HG02970 (cell line): ENCODE measurements at regions not wholly inside any gene's neighbourhood (a gene's known extent, or its start where the extent isn't known, plus 50 kb on each side); places are given as distances from the start of the nearest gene placed in this dataset.

Source experiments
- ATAC-seq: cut with Tn5 transposase; IDR thresholded peaks from one replicate; pipeline ENCODE4 v1.9.1; 2021; ENCODE audit warnings: mild to moderate bottlenecking, moderate library complexity, moderate number of reproducible peaks; ENCODE audit not compliant: unreplicated experiment, low FRiP score

GRCh38 chr3:6512172-6512800, 348.6 kb upstream of the GRM7 start:
- ATAC-seq, result no peak

GRCh38 chr3:6516143-6516542, 344.8 kb upstream of the GRM7 start:
- ATAC-seq, result no peak

GRCh38 chr3:6516694-6517093, 344.2 kb upstream of the GRM7 start:
- ATAC-seq, result no peak

- ATAC-seq, result no peak
Observed at GRCh38 chr3:6518709-6519345, 342.1 kb upstream of the GRM7 start.

GRCh38 chr3:6521369-6522113, 339.4 kb upstream of the GRM7 start:
- ATAC-seq, result no peak

- no peak for ATAC-seq
Observed at GRCh38 chr3:6522191-6522590, 338.7 kb upstream of the GRM7 start.

GRCh38 chr3:6523043-6523442, 337.9 kb upstream of the GRM7 start:
- ATAC-seq, result no peak

GRCh38 chr3:6524479-6524878, 336.4 kb upstream of the GRM7 start:
- no peak for ATAC-seq

- ATAC-seq, result no peak
Observed at GRCh38 chr3:6526321-6526720, 334.6 kb upstream of the GRM7 start.

GRCh38 chr3:6526861-6527260, 334.1 kb upstream of the GRM7 start:
- no peak for ATAC-seq

- no peak for ATAC-seq
Observed at GRCh38 chr3:6528951-6529350, 332.0 kb upstream of the GRM7 start.

GRCh38 chr3:6531153-6531552, 329.8 kb upstream of the GRM7 start:
- no peak for ATAC-seq

GRCh38 chr3:6532101-6532500, 328.8 kb upstream of the GRM7 start:
- no peak for ATAC-seq

- ATAC-seq, result no peak
Observed at GRCh38 chr3:6540981-6541380, 319.9 kb upstream of the GRM7 start.

- ATAC-seq, result no peak
Observed at GRCh38 chr3:6542795-6543194, 318.1 kb upstream of the GRM7 start.

- no peak for ATAC-seq
Observed at GRCh38 chr3:6549296-6549695, 311.6 kb upstream of the GRM7 start.

- ATAC-seq, result no peak
Observed at GRCh38 chr3:6551165-6551564, 309.8 kb upstream of the GRM7 start.

GRCh38 chr3:6560259-6560658, 300.7 kb upstream of the GRM7 start:
- no peak for ATAC-seq

GRCh38 chr3:6567241-6567640, 293.7 kb upstream of the GRM7 start:
- no peak for ATAC-seq

- no peak for ATAC-seq
Observed at GRCh38 chr3:6568999-6569493, 291.9 kb upstream of the GRM7 start.

GRCh38 chr3:6571448-6571847, 289.5 kb upstream of the GRM7 start:
- no peak for ATAC-seq

- no peak for ATAC-seq
Observed at GRCh38 chr3:6577584-6577983, 283.3 kb upstream of the GRM7 start.
